OCI-M2 (cell line): ENCODE measurements at regions not wholly inside any gene's neighbourhood (a gene's known extent, or its start where the extent isn't known, plus 50 kb on each side); places are given as distances from the start of the nearest gene placed in this dataset.

Source experiments
- DNase-seq: peaks from one replicate; lab custom pipeline; 2025; ENCODE audit not compliant: unreplicated experiment; lab: John Stamatoyannopoulos, UW

DNA sequence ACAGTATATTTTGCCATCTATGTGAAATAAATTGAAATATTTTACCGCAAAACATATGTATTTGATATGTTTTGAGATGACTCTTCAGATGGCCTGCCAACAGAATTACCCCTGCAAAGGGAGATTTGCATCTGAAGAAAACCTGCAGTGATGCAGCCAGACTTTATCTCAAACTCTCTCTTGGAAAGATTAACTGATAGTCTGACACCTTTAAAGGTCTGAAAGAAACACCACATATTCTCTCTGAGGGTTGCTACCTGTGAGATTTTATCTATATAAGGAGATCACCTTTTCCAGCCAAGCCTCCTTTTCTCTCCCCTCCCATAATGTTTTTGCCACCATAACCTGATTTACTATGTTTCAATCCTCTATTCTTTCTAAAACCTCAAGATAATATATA lies 1106.3 kb upstream of the IGFBP7 start:
- DNase-seq: no peak

DNA sequence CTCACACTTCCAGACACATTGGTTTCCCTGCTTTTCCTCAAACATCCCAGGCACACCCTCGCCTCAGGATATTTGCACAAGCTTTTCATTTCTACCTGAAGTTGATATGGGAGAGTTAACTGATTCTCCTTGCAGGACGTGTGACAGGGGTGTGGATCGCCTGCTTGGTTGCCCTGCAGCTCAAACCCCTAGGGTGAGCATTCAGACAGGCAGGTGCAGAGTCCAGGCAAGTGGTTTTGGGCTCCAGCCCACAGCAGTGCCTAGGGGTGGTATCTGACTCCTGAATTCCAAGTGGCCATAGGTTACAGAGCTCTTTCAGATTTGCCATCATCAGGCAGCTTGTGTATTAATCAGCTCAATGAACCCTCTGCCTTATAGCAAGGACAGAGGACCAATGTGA lies 1104.2 kb upstream of the IGFBP7 start:
- DNase-seq: no peak

DNA sequence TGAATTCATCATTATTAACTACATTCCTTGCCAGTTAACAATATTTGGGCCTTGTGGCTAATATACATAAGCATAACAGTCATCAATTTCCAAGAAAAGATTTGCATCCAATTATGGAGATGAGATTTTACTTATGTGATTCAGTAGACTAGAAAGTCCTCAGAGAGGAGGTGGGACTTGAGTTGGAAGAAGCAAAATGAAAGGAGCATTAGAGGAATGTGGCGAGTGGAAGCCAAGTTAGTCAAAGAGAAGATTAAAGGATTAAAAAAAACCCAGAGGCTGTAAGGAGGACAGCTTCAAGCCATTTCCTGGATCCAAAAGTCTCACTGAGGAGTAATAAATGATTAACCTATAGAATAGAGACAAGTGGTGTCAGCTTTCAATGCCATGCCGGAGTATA lies 1099.4 kb upstream of the IGFBP7 start:
- DNase-seq: no peak

DNA sequence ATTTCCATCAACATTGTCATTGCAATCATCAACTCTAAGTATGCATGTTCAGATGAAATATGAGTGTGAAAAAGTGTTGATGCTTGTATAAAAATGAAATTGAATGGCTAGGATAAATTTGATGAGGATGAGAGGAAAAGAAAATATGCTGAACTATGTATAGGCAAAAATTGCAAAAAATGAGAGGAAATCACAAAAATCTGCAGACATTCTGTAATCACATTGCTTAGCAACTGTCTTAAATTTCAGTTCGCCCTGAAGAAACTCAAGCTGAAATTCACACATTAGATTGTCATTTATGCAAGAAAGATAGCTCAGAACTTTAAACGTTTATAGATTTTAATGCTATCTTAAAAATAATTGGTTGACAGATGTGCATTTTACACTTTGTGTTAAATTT lies 1098.8 kb upstream of the IGFBP7 start:
- no peak for DNase-seq

DNA sequence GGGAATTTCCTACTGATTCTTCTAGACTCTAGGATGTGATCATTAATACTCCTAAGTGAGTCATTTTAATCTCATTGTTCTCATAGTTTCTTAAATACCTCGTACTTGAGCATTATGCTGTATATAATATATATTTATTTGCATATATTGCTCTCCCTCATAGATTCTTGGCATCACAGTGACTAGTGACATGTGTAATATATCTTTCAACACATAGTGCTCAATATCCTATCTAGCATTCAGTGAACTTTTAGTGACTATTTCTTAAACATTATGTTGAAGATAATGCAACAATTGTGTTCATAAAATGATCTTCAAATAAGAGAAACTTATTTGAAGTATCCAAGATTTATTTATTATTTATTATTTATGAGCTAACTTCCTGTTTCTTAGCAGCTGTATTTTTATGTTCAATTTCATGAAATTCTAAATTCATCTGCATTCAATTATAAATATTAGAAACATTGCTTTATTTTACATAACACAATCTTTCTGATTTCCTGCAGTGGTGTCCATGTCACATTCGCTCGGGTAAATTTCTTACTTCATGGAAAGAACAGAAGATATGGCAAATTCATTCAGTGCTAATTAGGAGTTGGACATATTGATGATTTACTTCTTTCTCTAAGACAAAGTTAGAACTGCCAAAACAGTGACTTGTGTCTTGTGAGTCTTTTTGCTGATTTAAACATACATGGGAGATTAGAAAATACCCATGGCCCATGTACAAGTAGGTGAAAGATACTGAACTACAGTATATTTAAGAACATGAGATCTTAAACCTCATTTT lies 1095.5 kb upstream of the IGFBP7 start:
- DNase-seq: no peak

DNA sequence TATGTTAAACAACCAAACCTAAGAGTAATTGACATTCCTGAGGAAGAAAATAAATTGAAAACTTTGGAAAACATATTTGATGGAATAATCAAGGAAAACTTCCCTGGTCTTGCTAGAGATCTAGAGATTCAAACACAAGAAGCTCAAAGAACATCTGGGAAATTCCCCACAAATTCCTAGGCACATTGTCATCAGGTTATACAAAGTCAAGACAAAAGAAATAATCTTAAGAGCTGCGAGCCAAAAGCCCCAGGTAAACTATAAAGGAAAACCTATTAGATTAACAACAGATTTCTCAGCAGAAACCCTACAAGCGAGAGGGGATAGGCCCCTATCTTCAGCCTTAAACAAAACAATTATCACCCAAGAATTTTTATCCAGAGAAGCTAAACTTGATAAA lies 1082.0 kb upstream of the IGFBP7 start:
- no peak for DNase-seq

DNA sequence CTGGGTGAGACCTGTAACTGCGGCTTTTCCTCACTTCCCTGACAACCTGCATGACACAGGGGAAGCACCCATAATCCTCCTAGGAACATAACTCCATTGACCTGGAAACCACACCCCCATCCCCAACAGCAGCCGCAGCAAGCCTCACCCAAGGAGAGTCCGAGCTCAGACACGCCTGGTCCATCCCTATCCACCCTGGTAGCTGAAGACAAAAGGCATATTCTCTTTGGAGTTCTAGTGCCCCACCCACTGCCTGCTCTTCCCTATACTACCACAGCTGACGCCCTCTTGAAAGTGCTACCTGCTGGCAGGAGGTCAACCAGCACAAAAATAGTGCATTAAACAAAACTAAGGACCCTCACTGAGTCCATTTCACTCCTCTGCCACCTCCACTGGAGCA lies 1080.9 kb upstream of the IGFBP7 start:
- DNase-seq: no peak

DNA sequence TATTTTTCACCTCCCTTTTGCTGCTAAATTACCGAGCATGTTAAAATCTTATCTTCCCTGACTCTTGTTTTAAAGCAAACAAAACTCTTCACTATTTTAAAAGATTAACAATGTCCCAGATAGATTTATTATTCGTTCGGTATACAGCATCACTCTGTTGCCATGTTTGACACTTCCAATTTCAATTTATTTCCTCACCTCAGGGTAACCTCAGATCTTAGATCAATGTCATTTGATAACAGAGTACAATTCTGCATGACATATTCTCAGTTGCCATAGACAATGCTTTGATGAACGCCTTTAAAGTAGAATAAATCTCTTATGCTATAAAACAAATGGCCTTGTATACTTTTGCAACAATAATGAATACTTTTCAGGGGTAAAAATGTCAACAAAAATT lies 1078.1 kb upstream of the IGFBP7 start:
- DNase-seq: no peak

DNA sequence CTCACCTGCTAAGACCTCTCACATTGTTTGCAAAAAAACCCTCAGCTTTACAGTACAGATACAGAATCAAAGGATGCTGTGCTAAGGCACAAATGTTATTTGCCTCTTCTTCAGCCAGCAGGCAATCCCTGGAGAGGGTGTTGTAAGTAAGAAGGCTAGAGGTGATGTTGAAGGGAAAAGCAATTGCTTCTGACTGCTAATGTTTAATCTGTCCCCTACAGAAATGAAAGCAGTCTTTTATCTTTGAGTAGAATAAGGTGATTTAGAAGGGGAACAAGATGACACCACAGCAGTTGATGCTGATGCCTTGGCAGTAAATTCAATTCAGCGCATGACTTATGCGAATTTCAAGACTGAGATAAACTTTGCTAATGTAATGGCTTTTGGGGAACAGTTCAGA lies 1064.8 kb upstream of the IGFBP7 start:
- no peak for DNase-seq

DNA sequence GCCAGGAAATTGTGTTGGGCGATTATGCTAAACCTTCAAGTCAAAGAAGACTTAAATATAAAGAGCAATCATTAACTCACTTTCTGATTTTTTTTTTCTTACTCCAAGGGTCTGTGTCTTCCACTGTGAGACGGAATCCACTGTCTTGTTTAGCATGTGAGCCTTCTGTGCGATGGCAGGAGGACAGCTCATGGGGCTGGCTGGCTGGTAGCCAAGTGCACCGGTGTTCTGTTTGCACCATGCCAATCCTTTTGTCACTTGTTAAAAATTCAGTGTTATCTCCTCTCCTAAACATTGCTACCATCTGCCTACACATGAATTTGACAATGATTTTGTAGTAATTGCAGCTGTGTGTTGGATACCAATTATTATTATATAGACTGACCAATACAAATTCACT lies 1056.3 kb upstream of the IGFBP7 start:
- no peak for DNase-seq

DNA sequence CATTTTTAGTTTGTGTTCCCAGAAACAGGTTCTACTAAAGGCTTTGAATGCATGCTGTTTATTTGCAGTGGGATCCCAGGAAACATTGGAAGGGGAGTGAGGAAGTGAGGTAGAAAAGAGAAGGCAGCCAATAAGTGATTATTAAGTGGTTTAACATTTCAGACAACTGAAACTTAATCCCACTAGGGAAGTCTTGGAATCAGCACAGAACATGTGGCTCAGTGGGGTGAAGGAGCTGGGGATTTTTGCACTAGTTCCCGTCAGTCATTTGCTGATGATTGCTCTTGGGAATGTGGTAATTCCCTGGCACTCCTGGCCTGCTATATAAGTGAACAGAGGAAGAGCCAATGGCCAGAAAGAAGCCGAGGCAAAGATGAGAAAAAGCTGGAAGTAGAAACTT lies 1053.0 kb upstream of the IGFBP7 start:
- no peak for DNase-seq

DNA sequence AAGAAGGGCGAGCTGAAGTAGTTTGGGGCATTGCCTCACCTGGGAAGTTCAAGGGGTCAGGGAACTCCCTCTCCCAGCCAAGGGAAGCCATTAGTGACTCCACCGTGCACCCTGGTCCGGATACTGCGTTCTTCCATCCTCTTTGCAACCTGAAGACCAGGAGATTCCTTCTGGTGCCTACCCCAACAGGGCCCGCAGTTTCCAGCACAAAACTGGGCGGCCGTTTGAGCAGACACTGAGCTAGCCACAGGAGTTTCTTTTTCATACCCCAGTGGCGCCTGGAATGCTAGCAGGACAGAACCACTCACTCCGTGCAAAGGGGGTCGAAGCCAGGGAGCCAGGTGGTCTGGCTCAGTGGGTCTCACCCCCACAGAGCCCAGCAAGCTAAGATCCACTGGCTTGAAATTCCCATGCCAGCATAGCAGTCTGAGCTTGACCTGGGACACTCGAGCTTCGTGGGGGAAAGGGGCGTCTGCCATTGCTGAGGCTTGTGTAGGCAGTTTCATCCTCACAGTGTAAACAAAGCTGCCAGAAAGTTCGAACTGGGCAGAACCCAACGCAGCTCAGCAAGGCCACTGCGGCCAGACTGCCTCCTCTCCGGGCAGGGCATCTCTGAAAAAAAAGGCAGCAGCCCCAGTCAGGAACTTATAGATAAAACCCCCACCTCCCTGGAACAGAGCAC lies 1039.4 kb upstream of the IGFBP7 start:
- no peak for DNase-seq

DNA sequence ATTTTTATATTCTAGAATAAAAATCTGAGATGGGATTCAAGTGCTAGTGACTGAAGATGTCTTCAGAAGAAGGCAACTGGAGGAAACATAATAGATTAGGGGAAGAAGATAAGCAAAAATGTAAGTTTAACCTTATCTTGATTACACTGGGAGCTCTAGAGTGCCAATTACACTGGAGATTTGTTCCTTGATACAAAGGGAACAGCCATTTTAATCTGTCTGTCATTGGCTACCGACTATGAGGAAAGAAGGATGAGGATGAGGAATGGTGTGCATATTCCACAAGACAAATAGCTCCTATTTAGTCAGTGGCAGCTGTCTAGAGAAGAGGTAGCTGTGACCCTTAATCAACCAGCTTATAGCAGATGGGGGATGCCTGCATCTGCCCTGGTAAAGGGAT lies 1034.5 kb upstream of the IGFBP7 start:
- no peak for DNase-seq

DNA sequence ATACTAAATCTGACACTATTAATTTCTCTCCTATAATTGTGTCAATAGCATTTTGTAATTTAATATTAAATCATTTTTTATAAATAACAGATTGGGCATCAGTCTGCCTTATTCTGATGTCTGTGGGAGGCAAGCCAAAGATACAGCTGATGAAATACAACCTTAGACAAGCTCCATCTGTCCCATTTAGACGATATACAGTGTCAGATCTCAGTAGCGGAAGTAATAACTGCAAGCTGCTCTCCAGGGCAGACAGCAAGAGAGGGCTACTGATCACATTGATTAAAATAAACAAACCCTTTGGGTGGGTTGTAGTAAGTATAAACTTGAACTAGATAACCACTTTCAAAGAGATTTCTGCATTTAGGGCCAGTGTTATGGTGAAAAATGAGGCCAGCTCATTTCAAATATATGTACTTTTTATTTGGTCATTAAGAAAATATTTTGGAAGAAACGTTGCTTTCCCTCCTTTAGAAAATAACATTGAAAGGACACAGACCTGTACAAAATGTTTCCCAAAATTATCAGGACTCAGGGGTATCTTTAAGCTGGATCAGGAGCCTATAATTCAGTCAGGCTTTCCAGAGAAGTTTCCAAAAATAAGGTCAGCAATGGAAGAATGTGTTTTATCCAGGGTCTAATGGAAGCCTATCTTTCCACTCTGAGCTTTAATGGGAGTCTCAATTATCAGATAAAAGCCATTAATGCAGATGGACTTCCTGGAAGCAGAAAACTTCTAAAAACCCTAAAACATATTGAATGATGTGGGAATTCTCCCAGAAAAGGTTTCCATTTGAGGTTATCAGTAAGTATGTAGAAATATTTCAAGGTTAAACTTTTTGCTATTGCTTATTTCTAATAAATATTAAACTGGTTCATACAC lies 1028.8 kb upstream of the IGFBP7 start:
- no peak for DNase-seq

DNA sequence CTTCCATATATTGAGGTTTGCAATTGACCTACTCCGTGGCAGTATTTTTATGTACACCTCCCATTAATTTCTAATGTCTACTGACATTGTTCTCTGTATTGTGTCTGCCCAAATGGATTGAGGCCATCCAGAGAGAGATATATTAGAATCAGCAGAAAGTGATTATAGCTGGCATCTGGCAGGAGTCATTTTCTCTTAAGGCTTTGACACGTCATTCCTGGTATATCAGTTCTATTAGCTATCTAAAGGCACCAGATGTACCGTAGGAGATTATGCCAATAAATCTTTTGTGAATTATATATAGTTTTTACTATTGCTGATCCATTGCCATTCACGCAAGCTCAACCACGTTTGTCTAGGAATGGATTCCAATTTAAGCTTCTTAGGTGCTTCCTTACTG lies 1026.4 kb upstream of the IGFBP7 start:
- no peak for DNase-seq

DNA sequence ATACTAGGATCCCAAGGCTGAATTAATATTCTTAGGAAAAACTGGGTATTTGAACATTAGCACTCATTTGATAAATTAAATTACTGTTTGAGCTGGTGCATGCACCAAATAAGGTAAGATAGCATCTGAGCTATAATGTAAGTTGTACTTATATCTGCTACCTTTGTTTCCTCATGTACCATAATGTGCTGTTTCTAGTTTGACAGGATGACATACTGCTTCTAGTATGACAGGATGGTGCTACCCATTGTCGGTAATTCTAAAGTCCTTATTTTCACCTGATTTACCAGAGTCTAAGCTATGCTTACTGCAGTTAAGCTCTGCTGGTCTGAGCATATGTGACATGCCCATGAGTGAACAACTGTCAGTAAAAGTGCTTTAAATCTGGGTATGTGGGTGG lies 1017.5 kb upstream of the IGFBP7 start:
- no peak for DNase-seq

DNA sequence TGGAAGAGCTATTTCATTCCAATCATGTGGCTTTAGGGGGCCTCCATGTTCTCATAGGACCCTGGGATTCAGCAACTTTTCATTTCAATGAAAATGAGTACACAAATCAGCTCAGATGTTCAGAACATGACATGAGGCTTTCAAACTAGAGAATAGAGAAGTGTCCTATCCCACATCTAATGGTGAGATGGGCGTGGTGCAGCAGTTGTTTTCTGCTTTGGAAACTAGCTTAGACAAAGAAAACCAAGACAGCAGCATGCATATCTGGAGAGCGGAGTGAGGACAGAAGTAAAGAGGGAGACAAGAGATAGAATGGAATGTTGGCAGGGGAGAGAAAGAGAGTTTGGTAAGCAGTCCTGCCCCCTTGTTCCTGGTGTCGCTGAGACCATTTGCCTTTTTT lies 1009.1 kb upstream of the IGFBP7 start:
- DNase-seq: no peak

DNA sequence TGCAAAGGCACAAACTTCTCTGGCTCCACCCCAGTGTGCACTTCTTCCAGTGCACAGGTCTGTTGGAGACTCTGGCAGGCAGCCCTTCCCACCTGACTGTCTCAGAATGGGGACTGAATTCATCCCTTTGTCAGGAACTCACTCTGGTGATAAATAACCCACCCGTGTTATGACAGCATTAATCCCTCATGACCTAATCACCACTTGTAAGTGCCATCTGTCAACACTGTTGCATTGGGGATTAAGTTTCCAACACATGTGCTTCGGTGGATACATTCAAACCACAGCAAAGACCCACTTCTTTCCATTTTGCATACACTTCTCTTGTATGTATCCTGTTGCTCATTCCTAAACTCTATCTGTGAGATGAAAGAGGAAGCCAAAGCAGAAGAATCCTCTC lies 1002.9 kb upstream of the IGFBP7 start:
- no peak for DNase-seq

DNA sequence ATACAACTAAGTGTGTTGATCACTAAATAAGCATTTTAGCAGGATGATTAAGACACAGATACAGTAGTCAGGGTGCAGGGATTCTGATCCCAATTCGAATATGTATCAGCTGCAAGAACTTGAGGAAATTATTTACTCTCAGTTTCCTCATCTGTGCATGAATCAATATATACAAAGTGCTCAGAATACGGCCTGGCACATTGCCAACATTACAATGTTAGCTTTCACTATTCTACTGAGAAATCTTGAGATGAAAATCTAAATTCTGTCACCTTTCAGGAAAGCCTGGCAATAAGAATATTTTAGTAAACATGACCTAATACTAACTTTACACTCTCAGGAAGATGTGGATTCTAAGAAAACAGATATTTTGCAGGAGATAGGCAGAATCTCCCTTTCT lies 1001.6 kb upstream of the IGFBP7 start:
- DNase-seq: no peak

DNA sequence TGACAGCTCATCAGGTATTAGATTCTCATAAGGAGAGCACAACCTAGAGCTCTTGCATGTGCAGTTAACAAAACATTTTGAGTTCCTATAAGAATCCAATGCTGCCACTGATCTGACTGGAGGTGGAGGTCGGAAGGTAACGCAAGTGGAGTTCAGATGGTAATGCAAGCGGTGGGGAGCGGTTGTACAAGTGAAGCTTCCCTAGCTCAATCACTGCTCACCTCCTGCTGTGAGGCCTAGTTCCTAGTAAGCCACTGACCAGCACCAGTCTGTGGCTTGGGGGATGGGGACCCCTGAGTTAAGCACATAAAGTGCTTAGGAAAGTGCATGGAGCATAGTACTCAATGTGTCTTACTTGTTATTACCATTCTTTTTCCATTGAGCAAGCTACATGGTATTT lies 983.2 kb upstream of the IGFBP7 start:
- DNase-seq: no peak

DNA sequence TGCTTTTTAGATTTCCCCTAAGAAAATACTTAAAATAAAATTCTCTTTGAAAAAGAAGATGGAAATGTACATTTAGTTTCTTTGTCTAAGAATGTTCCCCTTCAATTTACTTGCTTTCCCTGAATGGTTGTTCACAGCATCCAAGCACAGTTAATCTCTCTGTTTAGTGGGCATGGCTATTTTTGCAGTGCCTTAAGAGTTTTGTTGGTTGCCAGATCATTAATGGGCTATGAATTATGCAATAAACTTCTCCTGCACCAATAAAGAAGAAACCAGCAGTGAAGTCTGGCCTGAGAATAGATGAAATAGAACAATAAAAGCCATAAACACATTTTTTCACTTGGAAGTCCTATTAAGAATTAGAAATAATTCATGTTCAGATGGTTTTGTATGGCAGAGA lies 980.4 kb upstream of the IGFBP7 start:
- no peak for DNase-seq

DNA sequence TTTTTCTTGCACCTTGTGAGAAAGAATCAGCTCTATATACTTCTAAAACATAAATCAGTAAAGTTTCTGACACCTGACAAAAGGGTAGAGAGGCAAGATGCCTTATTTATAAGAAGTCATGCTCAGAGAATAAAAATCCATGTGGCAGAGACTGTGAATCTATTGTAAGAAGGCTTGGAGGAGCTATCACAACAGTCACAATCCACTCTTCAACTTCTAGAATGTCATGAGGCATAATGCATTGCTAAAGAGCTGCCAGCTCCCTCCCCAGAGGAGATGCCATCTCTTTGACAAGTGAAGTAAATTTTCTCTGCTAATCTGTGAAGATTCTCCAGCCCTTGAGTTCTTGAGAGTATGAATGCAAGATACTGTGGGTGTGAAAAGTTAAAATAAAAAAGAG lies 971.2 kb upstream of the IGFBP7 start:
- no peak for DNase-seq
